SK-N-SH (cell line): ENCODE measurements at regions not wholly inside any gene's neighbourhood (a gene's known extent, or its start where the extent isn't known, plus 50 kb on each side); places are given as distances from the start of the nearest gene placed in this dataset.

Source experiments
- CTCF ChIA-PET: fragments of 300-600, 350-600 bp; formaldehyde crosslinking; extraction: SDS; loops from one replicate; lab custom pipeline; 2021; lab: Yijun Ruan, JAX
- POLR2A ChIA-PET: fragments of 350-600 bp; sonication (Branson Sonifier 250); formaldehyde crosslinking; extraction: SDS; loops from one replicate; lab custom pipeline; 2020; ENCODE audit warnings: antibody characterized with exemption, inconsistent platforms; lab: Yijun Ruan, JAX
- DNase-seq: peaks from one replicate; pipeline ENCODE4 v3.0.0; 2012
- H2AFZ ChIP-seq: fragments of 200-600 bp; sonication (generic); 2 replicates; pipeline ENCODE4 v1.8.1; 2016; ENCODE audit warnings: antibody characterized with exemption, mild to moderate bottlenecking, low read depth
- H3F3A ChIP-seq: fragments of 200-600 bp; sonication (generic); replicated peaks from 2 replicates; pipeline ENCODE3; 2016; ENCODE audit warnings: antibody characterized with exemption, mild to moderate bottlenecking; ENCODE audit not compliant: insufficient read depth
- H3K27ac ChIP-seq, 2 experiments: fragments of 200-500 bp in 1 of 2; fragments of 200-600 bp in 1 of 2; sonication (Bioruptor generic) in 1 of 2; sonication (generic), shearing (Covaris generic) in 1 of 2; 2 replicates each; pipeline versions ENCODE4 v1.5.1 to v1.6.1; 2014 to 2016; ENCODE audit warnings: low read depth in 2 of 2, inconsistent platforms in 1 of 2, low read length in 1 of 2, mild to moderate bottlenecking in 1 of 2, mixed read lengths in 1 of 2
- H3K27me3 ChIP-seq: fragments of 200-600 bp; sonication (generic), shearing (Covaris generic); 2 replicates; pipeline ENCODE4 v1.6.1; 2016; ENCODE audit warnings: mixed run types; ENCODE audit not compliant: insufficient read depth
- H3K36me3 ChIP-seq, 2 experiments: fragments of 200-500 bp in 1 of 2; fragments of 200-600 bp in 1 of 2; sonication (Bioruptor generic) in 1 of 2; sonication (generic) in 1 of 2; replicated peaks in 1 of 2; 2 replicates each; pipeline versions ENCODE3 to v1.5.1; 2014 to 2016; ENCODE audit warnings: low read length in 1 of 2, mild to moderate bottlenecking in 1 of 2; ENCODE audit not compliant: insufficient read depth in 2 of 2, control insufficient read depth in 1 of 2
- H3K4me1 ChIP-seq, 2 experiments: fragments of 200-500 bp in 1 of 2; fragments of 200-600 bp in 1 of 2; sonication (Bioruptor generic) in 1 of 2; sonication (generic), shearing (Covaris generic) in 1 of 2; 2 replicates each; pipeline versions ENCODE4 v1.5.1 to v1.6.1; 2014 to 2016; ENCODE audit warnings: low read depth in 1 of 2, low read length in 1 of 2, mixed run types in 1 of 2; ENCODE audit not compliant: insufficient read depth in 2 of 2, control insufficient read depth in 1 of 2
- H3K4me2 ChIP-seq: fragments of 200-600 bp; sonication (generic), shearing (Covaris generic); 2 replicates; pipeline ENCODE4 v1.6.1; 2017; ENCODE audit warnings: mixed run types
- H3K4me3 ChIP-seq, 2 experiments: fragments of 200-500 bp in 1 of 2; fragments of 200-600 bp in 1 of 2; sonication (Bioruptor generic) in 1 of 2; sonication (generic), shearing (Covaris generic) in 1 of 2; 2 replicates each; pipeline versions ENCODE4 v1.5.1 to v1.8.1; 2014 to 2016; ENCODE audit warnings: low read depth in 2 of 2, inconsistent platforms in 1 of 2, low read length in 1 of 2, mild to moderate bottlenecking in 1 of 2, mixed read lengths in 1 of 2, moderate library complexity in 1 of 2
- H3K79me2 ChIP-seq: fragments of 200-600 bp; sonication (generic); 2 replicates; pipeline ENCODE4 v1.8.1; 2017; ENCODE audit warnings: mild to moderate bottlenecking; ENCODE audit not compliant: insufficient read depth
- H3K9ac ChIP-seq: fragments of 200-600 bp; sonication (generic); 2 replicates; pipeline ENCODE4 v1.6.1; 2017; ENCODE audit warnings: mixed run types
- H3K9me2 ChIP-seq: fragments of 200-600 bp; sonication (generic); 2 replicates; pipeline ENCODE4 v1.6.1; 2017; ENCODE audit warnings: mixed run types
- H3K9me3 ChIP-seq: fragments of 200-600 bp; sonication (generic); 2 replicates; pipeline ENCODE4 v1.6.1; 2017; ENCODE audit warnings: mixed run types, mild to moderate bottlenecking, moderate library complexity
- H4K20me1 ChIP-seq: fragments of 200-600 bp; sonication (generic); 2 replicates; pipeline ENCODE4 v1.6.1; 2017; ENCODE audit warnings: mild to moderate bottlenecking, mixed run types; ENCODE audit not compliant: insufficient read depth
- GATA2 ChIP-seq: sonication (generic); formaldehyde crosslinking; IDR thresholded peaks from 2 replicates; pipeline ENCODE4 v1.5.0; 2020; ENCODE audit warnings: mild to moderate bottlenecking, missing genetic modification reagents
- POLR2AphosphoS5 ChIP-seq: IDR thresholded peaks from 2 replicates; pipeline ENCODE4 v1.6.1; 2012; ENCODE audit warnings: low read depth, low read length
- USF1 ChIP-seq: IDR thresholded peaks from 2 replicates; pipeline ENCODE4 v1.4.0; 2012; ENCODE audit warnings: low read depth, borderline replicate concordance
- WGBS: methylation state at CpG from one replicate; pipeline ENCODE4 v1.1.6; 2017; ENCODE audit warnings: low lambda C conversion rate; 5-methylcytosine and 5-hydroxymethylcytosine counted together
- TF ChIP-seq, protein P1 (sequence below): IDR thresholded peaks from 2 replicates; pipeline ENCODE4 v1.4.0; 2012; ENCODE audit warnings: low read depth

- H3K4me2 ChIP-seq, result no peak overlapping the region
- no peak for DNase-seq
Observed at GRCh38 chr9:107644733-107645463, 155.3 kb upstream of the KLF4 start.

DNA sequence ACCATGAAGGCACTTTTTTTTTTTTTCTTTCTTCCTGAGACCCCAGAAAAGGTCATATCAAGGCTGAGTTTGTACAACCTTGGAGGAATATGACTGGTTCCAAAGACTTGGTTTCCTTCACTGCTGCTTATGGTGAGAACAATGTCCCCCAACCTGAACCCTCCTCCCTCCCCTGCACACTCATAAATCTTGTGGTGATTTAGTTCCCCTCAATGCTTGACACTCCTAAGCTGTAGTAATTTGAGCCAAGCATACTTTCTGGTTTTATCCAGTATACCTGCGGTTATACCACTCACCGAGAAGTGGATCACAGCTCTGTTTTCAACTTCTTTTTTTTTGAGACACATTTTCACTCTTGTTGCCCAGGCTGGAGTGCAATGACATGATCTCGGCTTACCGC, 149.9 kb upstream of the KLF4 start:
- 81% methylated on average over 4 of the region's 4 CpGs for WGBS
- Histone ChIP-seq H4K20me1 (no peaks in the 10 kb centered on the region), H3K36me3 (no peaks in the 10 kb centered on the region), H3K79me2 (no peaks in the 10 kb centered on the region), H3K4me1 (no peaks in the 10 kb centered on the region; a peak in 1 of 4 replicates), H3K27me3 (peaks cover 43% of the 10 kb centered on the region; the same call in 1 of the 2 replicates), H2AFZ (no peak overlapping the region), H3K4me3 (no peak overlapping the region), H3K4me2 (no peak overlapping the region), H3K9me2 (no peaks in the 10 kb centered on the region), H3F3A (no peaks in the 10 kb centered on the region), H3K9ac (no peak overlapping the region), H3K27ac (no peak overlapping the region), H3K9me3 (no peaks in the 10 kb centered on the region)
- CTCF ChIA-PET, result no interaction called here
- POLR2A ChIA-PET, result no interaction called here
- no peak for DNase-seq
- TF ChIP-seq POLR2AphosphoS5, result no peak

More at GRCh38 chr9:107644733-107645463, 155.3 kb upstream of the KLF4 start:
- Histone ChIP-seq H3K9me2 (no peaks in the 10 kb centered on the region), H2AFZ (no peak overlapping the region), H4K20me1 (no peaks in the 10 kb centered on the region), H3K27ac (no peak overlapping the region), H3K4me1 (no peaks in the 10 kb centered on the region), H3K27me3 (peaks cover 61% of the 10 kb centered on the region), H3K4me3 (no peak overlapping the region), H3K79me2 (no peaks in the 10 kb centered on the region), H3K36me3 (no peaks in the 10 kb centered on the region), H3K9ac (no peak overlapping the region), H3K9me3 (no peaks in the 10 kb centered on the region), H3F3A (no peaks in the 10 kb centered on the region)
- ChIA-PET CTCF (no interaction called here), POLR2A (no interaction called here)
- 40% methylated on average over 4 of the region's 4 CpGs for WGBS
- TF ChIP-seq, protein P1, sequence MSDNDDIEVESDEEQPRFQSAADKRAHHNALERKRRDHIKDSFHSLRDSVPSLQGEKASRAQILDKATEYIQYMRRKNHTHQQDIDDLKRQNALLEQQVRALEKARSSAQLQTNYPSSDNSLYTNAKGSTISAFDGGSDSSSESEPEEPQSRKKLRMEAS, result no peak

GRCh38 chr9:107638521-107639310, 149.1 kb upstream of the KLF4 start:
- Histone ChIP-seq H3K27ac (no peak overlapping the region), H3K79me2 (no peaks in the 10 kb centered on the region), H3K27me3 (peaks cover 43% of the 10 kb centered on the region; the same call in 1 of the 2 replicates), H3K9me2 (no peaks in the 10 kb centered on the region), H3K4me1 (no peaks in the 10 kb centered on the region; a peak in 1 of 4 replicates), H3K4me3 (no peak overlapping the region), H4K20me1 (no peaks in the 10 kb centered on the region), H2AFZ (0 out of 2 replicates have a peak overlapping the region, but pooled peaks have one; percentile 14), H3K9me3 (no peaks in the 10 kb centered on the region), H3K9ac (no peak overlapping the region), H3K4me2 (peak overlapping the region; percentile 77), H3K36me3 (no peaks in the 10 kb centered on the region), H3F3A (no peaks in the 10 kb centered on the region)
- CTCF ChIA-PET, result no interaction called here
- 22% methylated on average over 7 of the region's 7 CpGs for WGBS
- DNase-seq, result no peak
- POLR2A ChIA-PET, result no interaction called here
- TF ChIP-seq GATA2 (CRISPR knock-in tag), result no peak
- TF ChIP-seq USF1, result no peak
